H1 (cell line): ENCODE measurements at regions not wholly inside any gene's neighbourhood (a gene's known extent, or its start where the extent isn't known, plus 50 kb on each side); places are given as distances from the start of the nearest gene placed in this dataset.

Source experiments
- CHD2 ChIP-seq: IDR thresholded peaks from 2 replicates; pipeline ENCODE4 v1.6.1; 2012; ENCODE audit warnings: low read length, improper control_type of control experiment
- CREB1 ChIP-seq: IDR thresholded peaks from 2 replicates; pipeline ENCODE4 v1.6.1; 2012; ENCODE audit warnings: inconsistent platforms
- EGR1 ChIP-seq: IDR thresholded peaks from 2 replicates; pipeline ENCODE4 v1.6.1; 2011; ENCODE audit warnings: low read depth, low read length, borderline replicate concordance

DNA sequence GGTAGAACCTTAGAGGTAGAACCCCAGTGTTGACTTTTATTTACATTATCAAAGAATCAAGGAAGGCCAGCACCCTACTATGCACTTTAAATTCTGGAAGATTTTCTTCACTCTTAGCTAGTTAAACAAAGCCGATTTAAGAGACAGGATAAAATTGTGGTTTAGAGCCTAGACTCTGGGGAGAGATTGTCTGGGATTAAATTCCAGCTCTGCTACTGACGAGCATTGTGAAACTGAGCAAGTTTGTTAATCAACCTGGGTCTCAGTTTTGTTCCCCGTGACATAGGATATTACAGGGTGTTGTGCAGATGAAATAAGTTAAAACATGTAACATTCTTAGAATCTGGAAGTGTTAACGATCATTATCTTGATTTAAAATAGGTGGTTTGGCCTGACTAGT is 83.5 kb downstream of the FEM1C start (continued):
- TF ChIP-seq CREB1 (no peak), CHD2 (no peak), EGR1 (no peak)
